HG03064 (cell line): ENCODE measurements at regions not wholly inside any gene's neighbourhood (a gene's known extent, or its start where the extent isn't known, plus 50 kb on each side); places are given as distances from the start of the nearest gene placed in this dataset.

ENCODE experiments used
- ATAC-seq: cut with Tn5 transposase; IDR thresholded peaks from one replicate; pipeline ENCODE4 v1.9.1; 2021; ENCODE audit warnings: low read depth; ENCODE audit not compliant: unreplicated experiment

GRCh38 chr20:19889011-19889953 is 127.9 kb upstream of the NAA20 start:
- no peak for ATAC-seq

- ATAC-seq = no peak
Measured at GRCh38 chr20:19890445-19891051, 126.6 kb upstream of the NAA20 start.

- no peak for ATAC-seq
Measured at GRCh38 chr20:19893356-19893755, 123.8 kb upstream of the NAA20 start.

- ATAC-seq = no peak
Measured at GRCh38 chr20:19895761-19896160, 121.4 kb upstream of the NAA20 start.

GRCh38 chr20:19897891-19898290 is 119.3 kb upstream of the NAA20 start:
- ATAC-seq = no peak

- no peak for ATAC-seq
Measured at GRCh38 chr20:19901226-19901625, 115.9 kb upstream of the NAA20 start.

GRCh38 chr20:19903168-19903811 is 113.9 kb upstream of the NAA20 start:
- no peak for ATAC-seq

- no peak for ATAC-seq
Measured at GRCh38 chr20:19907326-19908056, 109.7 kb upstream of the NAA20 start.

GRCh38 chr20:19908576-19908975 is 108.6 kb upstream of the NAA20 start:
- ATAC-seq = no peak

GRCh38 chr20:19909725-19910124 is 107.4 kb upstream of the NAA20 start:
- no peak for ATAC-seq

- no peak for ATAC-seq
Measured at GRCh38 chr20:19911810-19912382, 105.3 kb upstream of the NAA20 start.

- ATAC-seq = no peak
Measured at GRCh38 chr20:19913349-19913748, 103.8 kb upstream of the NAA20 start.

GRCh38 chr20:19913927-19914614 is 103.1 kb upstream of the NAA20 start:
- no peak for ATAC-seq

GRCh38 chr20:19915111-19915798 is 101.9 kb upstream of the NAA20 start:
- no peak for ATAC-seq

- ATAC-seq = no peak
Measured at GRCh38 chr20:19916531-19917485, 100.4 kb upstream of the NAA20 start.

- ATAC-seq = no peak
Measured at GRCh38 chr20:19918965-19919329, 98.2 kb upstream of the NAA20 start.

GRCh38 chr20:19920381-19921138 is 96.6 kb upstream of the NAA20 start:
- ATAC-seq = no peak
